Limb (tissue), 2 donors: ENCODE measurements at regions not wholly inside any gene's neighbourhood (a gene's known extent, or its start where the extent isn't known, plus 50 kb on each side); places are given as distances from the start of the nearest gene placed in this dataset.
A peak's percentile ranks its signal among the peaks of the same experiment; 100 is the strongest.

Experiments
- DNase-seq, 2 donors: peaks; one replicate each; pipeline ENCODE4 v3.0.0-alpha.2; 2016; ENCODE audit errors: extremely low spot score in 2 of 2

GRCh38 chr1:239676522-239677273 is 290.3 kb downstream of the CHRM3 start:
- DNase-seq: no peak

- DNase-seq: no peak
These were observed 291.0 kb downstream of the CHRM3 start for GRCh38 chr1:239677362-239677761.

GRCh38 chr1:239678181-239678580 is 291.8 kb downstream of the CHRM3 start:
- no peak for DNase-seq

- peak in 1 of 2 donors; percentile 4 for DNase-seq
These were observed 295.7 kb downstream of the CHRM3 start for GRCh38 chr1:239682046-239682445.

GRCh38 chr1:239682960-239683359 is 296.6 kb downstream of the CHRM3 start:
- no peak for DNase-seq

GRCh38 chr1:239686386-239686785 is 300.0 kb downstream of the CHRM3 start:
- DNase-seq: no peak

- DNase-seq: no peak
These were observed 309.9 kb downstream of the CHRM3 start for GRCh38 chr1:239696317-239696716.

GRCh38 chr1:239700667-239701066 is 314.3 kb downstream of the CHRM3 start:
- DNase-seq: no peak

- DNase-seq: no peak
These were observed 316.7 kb downstream of the CHRM3 start for GRCh38 chr1:239703075-239703474.

GRCh38 chr1:239706245-239706892 is 320.0 kb downstream of the CHRM3 start:
- DNase-seq: no peak

- DNase-seq: no peak
These were observed 321.2 kb downstream of the CHRM3 start for GRCh38 chr1:239707615-239708014.

- DNase-seq: no peak
These were observed 322.3 kb downstream of the CHRM3 start for GRCh38 chr1:239708622-239709021.

GRCh38 chr1:239711768-239712167 is 325.4 kb downstream of the CHRM3 start:
- no peak for DNase-seq

GRCh38 chr1:239717097-239717917 is 330.9 kb downstream of the CHRM3 start:
- no peak for DNase-seq

- no peak for DNase-seq
These were observed 331.5 kb downstream of the CHRM3 start for GRCh38 chr1:239717918-239718184.

GRCh38 chr1:239718571-239718970 is 332.2 kb downstream of the CHRM3 start:
- DNase-seq: no peak

- DNase-seq: no peak
These were observed 332.7 kb downstream of the CHRM3 start for GRCh38 chr1:239718997-239719628.

GRCh38 chr1:239719642-239720258 is 333.4 kb downstream of the CHRM3 start:
- DNase-seq: no peak

GRCh38 chr1:239722035-239722434 is 335.7 kb downstream of the CHRM3 start:
- DNase-seq: no peak

GRCh38 chr1:239723776-239724367 is 337.5 kb downstream of the CHRM3 start:
- DNase-seq: peak in 1 of 2 donors; percentile 60

- no peak for DNase-seq
These were observed 339.0 kb downstream of the CHRM3 start for GRCh38 chr1:239725371-239725770.
